WTC11 (cell line): ENCODE measurements at regions not wholly inside any gene's neighbourhood (a gene's known extent, or its start where the extent isn't known, plus 50 kb on each side); places are given as distances from the start of the nearest gene placed in this dataset.

ENCODE experiments used
- ATAC-seq: fragments of 200-7000 bp; cut with Tn5 transposase; 2 replicates; pipeline ENCODE4 v1.10.0; 2021; ENCODE audit warnings: mild to moderate bottlenecking, moderate library complexity
- CTCF ChIA-PET: fragments of 300-600 bp; sonication (Branson Sonifier 250); formaldehyde crosslinking; loops from one replicate; lab custom pipeline; 2021; ENCODE audit warnings: antibody characterized with exemption; lab: Charles Lee
- POLR2A ChIA-PET: fragments of 350-600 bp; sonication (Branson Sonifier 250); formaldehyde crosslinking; loops from one replicate; lab custom pipeline; 2021; ENCODE audit warnings: antibody characterized with exemption; lab: Charles Lee
- DNase-seq: peaks from one replicate; pipeline ENCODE4 v3.0.0; 2021; ENCODE audit warnings: low spot score
- H3K27ac Mint-ChIP-seq: 2 replicates; pipeline ENCODE4 v1.8.0; 2021; ENCODE audit warnings: mixed read lengths
- H3K27me3 Mint-ChIP-seq: 2 replicates; pipeline ENCODE4 v1.8.0; 2021; ENCODE audit warnings: low read depth, mild to moderate bottlenecking, moderate library complexity, mixed read lengths
- H3K36me3 Mint-ChIP-seq: 2 replicates; pipeline ENCODE4 v1.8.0; 2021; ENCODE audit warnings: mixed read lengths
- H3K4me1 Mint-ChIP-seq: 2 replicates; pipeline ENCODE4 v1.8.0; 2022; ENCODE audit warnings: mixed read lengths
- H3K4me3 Mint-ChIP-seq: 2 replicates; pipeline ENCODE4 v1.8.0; 2021; ENCODE audit warnings: mild to moderate bottlenecking, moderate library complexity, mixed read lengths
- H3K9me3 Mint-ChIP-seq: 2 replicates; pipeline ENCODE4 v1.8.0; 2021; ENCODE audit warnings: mixed read lengths
- ATF1 ChIP-seq: sonication (generic); formaldehyde crosslinking; IDR thresholded peaks from 2 replicates; pipeline ENCODE4 v1.8.1; 2023; ENCODE audit warnings: mild to moderate bottlenecking, moderate library complexity, missing genetic modification reagents
- EMX1 ChIP-seq: fragments of 250-450 bp; sonication (Bioruptor Pico); IDR thresholded peaks from 2 replicates; pipeline ENCODE4 v1.8.0; 2021; ENCODE audit warnings: mild to moderate bottlenecking
- FOXJ3 ChIP-seq: sonication (generic); formaldehyde crosslinking; IDR thresholded peaks from 2 replicates; pipeline ENCODE4 v1.9.0; 2021; ENCODE audit warnings: missing genetic modification reagents, mild to moderate bottlenecking, borderline replicate concordance
- FOXK1 ChIP-seq: sonication (generic); formaldehyde crosslinking; IDR thresholded peaks from 2 replicates; pipeline ENCODE4 v1.8.0; 2022; ENCODE audit warnings: mild to moderate bottlenecking, moderate library complexity, missing genetic modification reagents
- HMGA2 ChIP-seq: fragments of 250-450 bp; sonication (Bioruptor Pico); IDR thresholded peaks from 2 replicates; pipeline ENCODE4 v1.4.0; 2021; ENCODE audit warnings: mild to moderate bottlenecking, moderate library complexity
- IRF2 ChIP-seq: sonication (generic); formaldehyde crosslinking; IDR thresholded peaks from 2 replicates; pipeline ENCODE4 v1.8.0; 2022; ENCODE audit warnings: low read depth, missing genetic modification reagents, borderline replicate concordance
- JUN ChIP-seq: sonication (generic); formaldehyde crosslinking; IDR thresholded peaks from 2 replicates; pipeline ENCODE4 v1.8.0; 2023; ENCODE audit warnings: mild to moderate bottlenecking, missing genetic modification reagents
- MAX ChIP-seq: sonication (generic); formaldehyde crosslinking; IDR thresholded peaks from 2 replicates; pipeline ENCODE4 v1.8.0; 2022; ENCODE audit warnings: mild to moderate bottlenecking, missing genetic modification reagents
- MXD4 ChIP-seq: fragments of 250-450 bp; sonication (Bioruptor Pico); IDR thresholded peaks from 2 replicates; pipeline ENCODE4 v1.8.0; 2021; ENCODE audit warnings: mild to moderate bottlenecking, moderate library complexity, borderline replicate concordance
- PRDM15 ChIP-seq: sonication (generic); formaldehyde crosslinking; IDR thresholded peaks from 2 replicates; pipeline ENCODE4 v1.8.0; 2022; ENCODE audit warnings: missing genetic modification reagents
- SMAD3 ChIP-seq: sonication (generic); formaldehyde crosslinking; IDR thresholded peaks from 2 replicates; pipeline ENCODE4 v1.8.0; 2022; ENCODE audit warnings: missing genetic modification reagents, mild to moderate bottlenecking, borderline replicate concordance
- SOX15 ChIP-seq: fragments of 250-450 bp; sonication (Bioruptor Pico); IDR thresholded peaks from 2 replicates; pipeline ENCODE4 v1.9.0; 2021; ENCODE audit warnings: mild to moderate bottlenecking
- SP1 ChIP-seq: sonication (generic); formaldehyde crosslinking; conservative IDR thresholded peaks from 2 replicates; pipeline ENCODE4 v1.8.1; 2022; ENCODE audit warnings: missing genetic modification reagents
- TCF7 ChIP-seq: sonication (generic); formaldehyde crosslinking; IDR thresholded peaks from 2 replicates; pipeline ENCODE4 v1.8.0; 2022; ENCODE audit warnings: mild to moderate bottlenecking, low read depth, missing genetic modification reagents, moderate library complexity
- TP53 ChIP-seq: sonication (generic); formaldehyde crosslinking; IDR thresholded peaks from 2 replicates; pipeline ENCODE4 v1.8.1; 2023; ENCODE audit warnings: mild to moderate bottlenecking, missing genetic modification reagents
- ZNF138 ChIP-seq: sonication (generic); formaldehyde crosslinking; conservative IDR thresholded peaks from 2 replicates; pipeline ENCODE4 v1.8.1; 2022; ENCODE audit warnings: mild to moderate bottlenecking, moderate library complexity, missing genetic modification reagents
- ZNF219 ChIP-seq: sonication (generic); formaldehyde crosslinking; IDR thresholded peaks from 2 replicates; pipeline ENCODE4 v1.8.0; 2023; ENCODE audit warnings: missing genetic modification reagents, mild to moderate bottlenecking, borderline replicate concordance
- ZNF396 ChIP-seq: fragments of 250-450 bp; sonication (Bioruptor Pico); IDR thresholded peaks from 2 replicates; pipeline ENCODE4 v1.8.0; 2021; ENCODE audit warnings: mild to moderate bottlenecking, moderate library complexity, borderline replicate concordance
- ZNF423 ChIP-seq: fragments of 250-450 bp; sonication (Bioruptor Pico); IDR thresholded peaks from 2 replicates; pipeline ENCODE4 v2.1.2; 2022; ENCODE audit warnings: mild to moderate bottlenecking, moderate library complexity
- ZNF425 ChIP-seq: fragments of 250-450 bp; sonication (Bioruptor Pico); conservative IDR thresholded peaks from 2 replicates; pipeline ENCODE4 v1.9.0; 2021; ENCODE audit warnings: mild to moderate bottlenecking
- TF ChIP-seq, protein P1 (sequence below): sonication (generic); formaldehyde crosslinking; IDR thresholded peaks from 2 replicates; pipeline ENCODE4 v1.8.1; 2023; ENCODE audit warnings: mild to moderate bottlenecking, missing genetic modification reagents
- TF ChIP-seq, protein P2 (sequence below): fragments of 250-450 bp; sonication (Bioruptor Pico); IDR thresholded peaks from 2 replicates; pipeline ENCODE4 v1.9.0; 2021; ENCODE audit warnings: mild to moderate bottlenecking
- TF ChIP-seq, protein P3 (sequence below): sonication (generic); formaldehyde crosslinking; IDR thresholded peaks from 2 replicates; pipeline ENCODE4 v1.8.1; 2023; ENCODE audit warnings: mild to moderate bottlenecking, missing genetic modification reagents, borderline replicate concordance

- ChIA-PET CTCF (interaction anchor here (1.2 kb wide), 1 partner anchor 86 kb away, joined by 3 read pairs; no protein-coding TSS in a partner anchor), POLR2A (no interaction called here)
- Mint-ChIP-seq H3K9me3 (peaks cover 28% of the 10 kb centered on the region), H3K27me3 (peaks cover 2% of the 10 kb centered on the region; the same call in 1 of the 2 replicates), H3K4me1 (peaks cover 5% of the 10 kb centered on the region; the same call in 1 of the 2 replicates), H3K27ac (no peak overlapping the region), H3K4me3 (no peak overlapping the region), H3K36me3 (peaks cover 20% of the 10 kb centered on the region)
- DNase-seq = no peak
- 0 out of 2 replicates have a peak, but pooled peaks have one; percentile 22 for ATAC-seq
- TF ChIP-seq ZNF138 (CRISPR knock-in tag) (no peak), IRF2 (CRISPR knock-in tag) (no peak), MXD4 (CRISPR knock-in tag) (no peak), PRDM15 (no peak), ZNF396 (no peak), SMAD3 (CRISPR knock-in tag) (no peak), TCF7 (CRISPR knock-in tag) (no peak), TP53 (CRISPR knock-in tag) (no peak)
- TF ChIP-seq, protein P1, sequence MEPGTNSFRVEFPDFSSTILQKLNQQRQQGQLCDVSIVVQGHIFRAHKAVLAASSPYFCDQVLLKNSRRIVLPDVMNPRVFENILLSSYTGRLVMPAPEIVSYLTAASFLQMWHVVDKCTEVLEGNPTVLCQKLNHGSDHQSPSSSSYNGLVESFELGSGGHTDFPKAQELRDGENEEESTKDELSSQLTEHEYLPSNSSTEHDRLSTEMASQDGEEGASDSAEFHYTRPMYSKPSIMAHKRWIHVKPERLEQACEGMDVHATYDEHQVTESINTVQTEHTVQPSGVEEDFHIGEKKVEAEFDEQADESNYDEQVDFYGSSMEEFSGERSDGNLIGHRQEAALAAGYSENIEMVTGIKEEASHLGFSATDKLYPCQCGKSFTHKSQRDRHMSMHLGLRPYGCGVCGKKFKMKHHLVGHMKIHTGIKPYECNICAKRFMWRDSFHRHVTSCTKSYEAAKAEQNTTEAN = no peak
- TF ChIP-seq, protein P2, sequence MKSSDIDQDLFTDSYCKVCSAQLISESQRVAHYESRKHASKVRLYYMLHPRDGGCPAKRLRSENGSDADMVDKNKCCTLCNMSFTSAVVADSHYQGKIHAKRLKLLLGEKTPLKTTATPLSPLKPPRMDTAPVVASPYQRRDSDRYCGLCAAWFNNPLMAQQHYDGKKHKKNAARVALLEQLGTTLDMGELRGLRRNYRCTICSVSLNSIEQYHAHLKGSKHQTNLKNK (CRISPR knock-in tag) = no peak
Measured at GRCh38 chr3:13177641-13178040, 104.4 kb upstream of the IQSEC1 start.

DNA sequence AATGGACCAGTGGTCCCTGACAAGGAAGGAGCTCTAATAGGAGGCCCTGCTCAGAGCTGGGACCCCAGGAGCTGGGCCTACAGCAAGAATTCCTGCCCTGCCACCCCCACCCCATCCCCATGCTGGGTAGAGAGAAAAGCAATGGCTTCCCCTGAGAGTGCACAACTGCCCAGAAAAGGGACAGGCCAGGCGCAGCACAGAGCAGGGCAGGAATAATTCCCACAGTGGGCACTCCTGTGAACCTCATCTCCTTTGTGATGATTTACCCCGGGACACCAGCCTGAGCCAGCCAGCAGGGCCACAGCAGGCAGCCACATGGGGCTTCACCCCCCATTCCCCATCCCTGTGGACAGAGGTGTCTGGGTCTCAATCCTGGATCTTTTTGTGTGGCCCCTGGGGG, 104.0 kb upstream of the IQSEC1 start:
- H3K4me3 Mint-ChIP-seq = no peak overlapping the region
- no peak for TF ChIP-seq SOX15 (CRISPR knock-in tag)
- TF ChIP-seq, protein P3, sequence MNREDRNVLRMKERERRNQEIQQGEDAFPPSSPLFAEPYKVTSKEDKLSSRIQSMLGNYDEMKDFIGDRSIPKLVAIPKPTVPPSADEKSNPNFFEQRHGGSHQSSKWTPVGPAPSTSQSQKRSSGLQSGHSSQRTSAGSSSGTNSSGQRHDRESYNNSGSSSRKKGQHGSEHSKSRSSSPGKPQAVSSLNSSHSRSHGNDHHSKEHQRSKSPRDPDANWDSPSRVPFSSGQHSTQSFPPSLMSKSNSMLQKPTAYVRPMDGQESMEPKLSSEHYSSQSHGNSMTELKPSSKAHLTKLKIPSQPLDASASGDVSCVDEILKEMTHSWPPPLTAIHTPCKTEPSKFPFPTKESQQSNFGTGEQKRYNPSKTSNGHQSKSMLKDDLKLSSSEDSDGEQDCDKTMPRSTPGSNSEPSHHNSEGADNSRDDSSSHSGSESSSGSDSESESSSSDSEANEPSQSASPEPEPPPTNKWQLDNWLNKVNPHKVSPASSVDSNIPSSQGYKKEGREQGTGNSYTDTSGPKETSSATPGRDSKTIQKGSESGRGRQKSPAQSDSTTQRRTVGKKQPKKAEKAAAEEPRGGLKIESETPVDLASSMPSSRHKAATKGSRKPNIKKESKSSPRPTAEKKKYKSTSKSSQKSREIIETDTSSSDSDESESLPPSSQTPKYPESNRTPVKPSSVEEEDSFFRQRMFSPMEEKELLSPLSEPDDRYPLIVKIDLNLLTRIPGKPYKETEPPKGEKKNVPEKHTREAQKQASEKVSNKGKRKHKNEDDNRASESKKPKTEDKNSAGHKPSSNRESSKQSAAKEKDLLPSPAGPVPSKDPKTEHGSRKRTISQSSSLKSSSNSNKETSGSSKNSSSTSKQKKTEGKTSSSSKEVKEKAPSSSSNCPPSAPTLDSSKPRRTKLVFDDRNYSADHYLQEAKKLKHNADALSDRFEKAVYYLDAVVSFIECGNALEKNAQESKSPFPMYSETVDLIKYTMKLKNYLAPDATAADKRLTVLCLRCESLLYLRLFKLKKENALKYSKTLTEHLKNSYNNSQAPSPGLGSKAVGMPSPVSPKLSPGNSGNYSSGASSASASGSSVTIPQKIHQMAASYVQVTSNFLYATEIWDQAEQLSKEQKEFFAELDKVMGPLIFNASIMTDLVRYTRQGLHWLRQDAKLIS (CRISPR knock-in tag) = no peak
- TF ChIP-seq TP53 (CRISPR knock-in tag) = no peak
- TF ChIP-seq EMX1 (CRISPR knock-in tag) = no peak
- no peak for TF ChIP-seq FOXJ3
- TF ChIP-seq, protein P1 = no peak
- TF ChIP-seq SMAD3 (CRISPR knock-in tag) = no peak
- TF ChIP-seq MAX = no peak
- TF ChIP-seq FOXK1 (CRISPR knock-in tag) = no peak
- TF ChIP-seq HMGA2 (CRISPR knock-in tag) = no peak
- no peak for TF ChIP-seq ATF1
- TF ChIP-seq SP1 (CRISPR knock-in tag) = no peak
- no peak for TF ChIP-seq ZNF396
- TF ChIP-seq ZNF425 (CRISPR knock-in tag) = no peak
- TF ChIP-seq ZNF423 = no peak
- no peak for TF ChIP-seq ZNF219 (CRISPR knock-in tag)
- TF ChIP-seq JUN (CRISPR knock-in tag) = no peak
- no peak for TF ChIP-seq MXD4 (CRISPR knock-in tag)

More for the DNA sequence above, 104.0 kb upstream of the IQSEC1 start:
- POLR2A ChIA-PET = no interaction called here
- ATAC-seq (no peak), DNase-seq (no peak)
- H3K9me3 Mint-ChIP-seq = peaks cover 28% of the 10 kb centered on the region
- H3K27me3 Mint-ChIP-seq = peaks cover 2% of the 10 kb centered on the region; the same call in 1 of the 2 replicates
- H3K4me1 Mint-ChIP-seq = peaks cover 10% of the 10 kb centered on the region
- CTCF ChIA-PET = no interaction called here
- H3K36me3 Mint-ChIP-seq = peaks cover 20% of the 10 kb centered on the region
- H3K27ac Mint-ChIP-seq = no peak overlapping the region
